GM21447 (cell line): ENCODE measurements at regions not wholly inside any gene's neighbourhood (a gene's known extent, or its start where the extent isn't known, plus 50 kb on each side); places are given as distances from the start of the nearest gene placed in this dataset.

ENCODE experiments used
- ATAC-seq: cut with Tn5 transposase; IDR thresholded peaks from one replicate; pipeline ENCODE4 v1.9.1; 2021; ENCODE audit not compliant: unreplicated experiment

GRCh38 chr15:69624155-69624520 lies 171.5 kb downstream of the RPLP1 start:
- no peak for ATAC-seq

GRCh38 chr15:69624816-69625215 lies 172.2 kb downstream of the RPLP1 start:
- no peak for ATAC-seq

GRCh38 chr15:69625328-69625727 lies 172.7 kb downstream of the RPLP1 start:
- ATAC-seq = no peak

- no peak for ATAC-seq
Observed at GRCh38 chr15:69626095-69627066, 173.8 kb downstream of the RPLP1 start.

GRCh38 chr15:69627548-69628158 lies 175.0 kb downstream of the RPLP1 start:
- no peak for ATAC-seq

GRCh38 chr15:69628256-69629093 lies 175.9 kb downstream of the RPLP1 start:
- no peak for ATAC-seq

GRCh38 chr15:69629631-69630161 lies 177.1 kb downstream of the RPLP1 start:
- no peak for ATAC-seq

GRCh38 chr15:69631005-69631404 lies 178.4 kb downstream of the RPLP1 start:
- no peak for ATAC-seq

GRCh38 chr15:69631978-69632377 lies 179.4 kb downstream of the RPLP1 start:
- ATAC-seq = no peak

- ATAC-seq = no peak
Observed at GRCh38 chr15:69634860-69635259, 182.2 kb downstream of the RPLP1 start.

- no peak for ATAC-seq
Observed at GRCh38 chr15:69636169-69636915, 183.7 kb downstream of the RPLP1 start.

- ATAC-seq = no peak
Observed at GRCh38 chr15:69637818-69638217, 185.2 kb downstream of the RPLP1 start.

GRCh38 chr15:69643476-69643875 lies 190.9 kb downstream of the RPLP1 start:
- no peak for ATAC-seq

- no peak for ATAC-seq
Observed at GRCh38 chr15:69643971-69644370, 191.4 kb downstream of the RPLP1 start.

- no peak for ATAC-seq
Observed at GRCh38 chr15:69644876-69645275, 192.3 kb downstream of the RPLP1 start.

GRCh38 chr15:69647142-69647513 lies 194.5 kb downstream of the RPLP1 start:
- ATAC-seq = no peak

GRCh38 chr15:69648212-69648611 lies 195.6 kb downstream of the RPLP1 start:
- no peak for ATAC-seq

- ATAC-seq = no peak
Observed at GRCh38 chr15:69648775-69649735, 196.4 kb downstream of the RPLP1 start.

- ATAC-seq = no peak
Observed at GRCh38 chr15:69652293-69652692, 199.7 kb downstream of the RPLP1 start.
